ENCODE measurements at regions not wholly inside any gene's neighbourhood (a gene's known extent, or its start where the extent isn't known, plus 50 kb on each side); places are given as distances from the start of the nearest gene placed in this dataset.

GRCh38 chr10:62866941-62867340 lies 50.8 kb upstream of the EGR2 start:
- in situ Hi-C loops (cut with MboI; ENCODE audit: low sequenced_read_pairs), result no loop called here
- no peaks in the 10 kb centered on the region for H3K9me3 ChIP-seq
- H3K36me3 ChIP-seq (replicated peaks), result no peaks in the 10 kb centered on the region
- H3K4me1 ChIP-seq, result no peaks in the 10 kb centered on the region
- H3K27me3 ChIP-seq (ENCODE audit: low read depth), result no peaks in the 10 kb centered on the region
- no peak for DNase-seq (ENCODE audit: low spot score in 2 of 2)
- H3K4me3 ChIP-seq, result no peak overlapping the region

- in situ Hi-C loops (cut with MboI; ENCODE audit: low sequenced_read_pairs), result no loop called here
- no peaks in the 10 kb centered on the region for H3K9me3 ChIP-seq
- no peak for DNase-seq (ENCODE audit: low spot score in 2 of 2)
- H3K36me3 ChIP-seq (replicated peaks), result no peaks in the 10 kb centered on the region
- H3K4me3 ChIP-seq, result no peak overlapping the region
- H3K27me3 ChIP-seq (ENCODE audit: low read depth), result no peaks in the 10 kb centered on the region
- no peaks in the 10 kb centered on the region for H3K4me1 ChIP-seq
Observed at GRCh38 chr10:62866451-62866850, 50.3 kb upstream of the EGR2 start.

Measured in HAP-1 (cell line).